PC-9 (cell line): ENCODE measurements at regions not wholly inside any gene's neighbourhood (a gene's known extent, or its start where the extent isn't known, plus 50 kb on each side); places are given as distances from the start of the nearest gene placed in this dataset.

Experiments used
- BruUV-seq: library from RNA; stranded (reverse); fragments of 400-500 nt; replicated peaks from 2 replicates; lab custom pipeline; 2021; lab: Mats Ljungman, UMichigan
- CTCF ChIA-PET: fragments of 300-600 bp; sonication (Branson Sonifier 250); formaldehyde crosslinking; loops from one replicate; lab custom pipeline; 2022; ENCODE audit warnings: antibody characterized with exemption; lab: Charles Lee
- POLR2A ChIA-PET: fragments of 300-600 bp; sonication (Branson Sonifier 250); formaldehyde crosslinking; loops from one replicate; lab custom pipeline; 2022; ENCODE audit warnings: antibody characterized with exemption; ENCODE audit not compliant: unreplicated experiment; lab: Charles Lee
- DNase-seq, 2 experiments: peaks; one replicate each; pipeline versions ENCODE4 v3.0.0 to v3.0.0-alpha.2; 2015 to 2022; ENCODE audit warnings: mixed read lengths in 1 of 2
- H2AFZ ChIP-seq: fragments of 200-600 bp; sonication (generic); 2 replicates; pipeline ENCODE4 v1.8.1; 2017; ENCODE audit warnings: antibody characterized with exemption
- H3F3A ChIP-seq: fragments of 200-600 bp; sonication (generic); 2 replicates; pipeline ENCODE4 v1.8.1; 2017; ENCODE audit warnings: antibody characterized with exemption, mild to moderate bottlenecking, low read depth; ENCODE audit not compliant: insufficient read depth
- H3K27ac ChIP-seq: fragments of 200-600 bp; sonication (generic); 2 replicates; pipeline ENCODE4 v1.6.1; 2016; ENCODE audit warnings: mixed run types
- H3K27me3 ChIP-seq: fragments of 200-600 bp; sonication (generic); 2 replicates; pipeline ENCODE4 v1.6.1; 2016; ENCODE audit warnings: low read depth, mixed run types; ENCODE audit not compliant: insufficient read depth
- H3K36me3 ChIP-seq: fragments of 200-600 bp; sonication (generic); 2 replicates; pipeline ENCODE4 v1.6.1; 2016; ENCODE audit warnings: low read depth, mixed run types
- H3K4me1 ChIP-seq: fragments of 200-600 bp; sonication (generic); replicated peaks from 2 replicates; pipeline ENCODE4 v1.6.1; 2016; ENCODE audit warnings: mixed run types; ENCODE audit not compliant: insufficient read depth
- H3K4me2 ChIP-seq: fragments of 200-600 bp; sonication (generic); 2 replicates; pipeline ENCODE4 v1.6.1; 2017; ENCODE audit warnings: mixed run types
- H3K4me3 ChIP-seq: fragments of 200-600 bp; sonication (generic); 2 replicates; pipeline ENCODE4 v1.6.1; 2016; ENCODE audit warnings: mixed run types
- H3K79me2 ChIP-seq: fragments of 200-600 bp; sonication (generic); 2 replicates; pipeline ENCODE4 v1.6.1; 2017; ENCODE audit warnings: low read depth, mixed run types
- H3K9me2 ChIP-seq: fragments of 200-600 bp; sonication (generic); 2 replicates; pipeline ENCODE4 v1.8.1; 2017; ENCODE audit warnings: mild to moderate bottlenecking; ENCODE audit not compliant: insufficient read depth
- H3K9me3 ChIP-seq: fragments of 200-600 bp; sonication (generic); 2 replicates; pipeline ENCODE4 v1.8.1; 2016; ENCODE audit warnings: low read depth; ENCODE audit not compliant: insufficient read depth
- H4K20me1 ChIP-seq: fragments of 200-600 bp; sonication (generic); 2 replicates; pipeline ENCODE4 v1.8.1; 2017; ENCODE audit not compliant: insufficient read depth
- CTCF ChIP-seq: fragments of 200-600 bp; sonication (generic); conservative IDR thresholded peaks from 2 replicates; pipeline ENCODE4 v1.6.1; 2017; ENCODE audit warnings: mixed run types, antibody characterized with exemption, mild to moderate bottlenecking, moderate library complexity
- EZH2 ChIP-seq: fragments of 200-600 bp; sonication (generic); IDR thresholded peaks from 2 replicates; pipeline ENCODE4 v1.8.0; 2017; ENCODE audit warnings: antibody characterized with exemption, low read depth
- intact Hi-C: fragments of 100-400 bp; cut with micrococcal nuclease; formaldehyde crosslinking; loops from one replicate; pipeline ENCODE4 v1.10.0; 2022; ENCODE audit not compliant: unreplicated experiment

GRCh38 chr2:175234650-175235049 is 53.1 kb upstream of the ATP5MC3 start:
- Histone ChIP-seq H3K4me2 (no peak overlapping the region), H3K79me2 (no peaks in the 10 kb centered on the region), H3F3A (0 out of 2 replicates have a peak, but pooled peaks cover 3% of the 10 kb centered on the region), H4K20me1 (no peaks in the 10 kb centered on the region), H3K36me3 (no peaks in the 10 kb centered on the region), H3K4me3 (no peak overlapping the region), H3K9me2 (no peaks in the 10 kb centered on the region), H3K9me3 (no peaks in the 10 kb centered on the region), H3K4me1 (no peaks in the 10 kb centered on the region), H3K27me3 (no peaks in the 10 kb centered on the region; the same call in 1 of the 2 replicates), H3K27ac (no peak overlapping the region), H2AFZ (no peak overlapping the region)
- no peak for TF ChIP-seq CTCF
- TF ChIP-seq EZH2, result no peak
- intact Hi-C loops, result no loop called here
- no TSS peak for BruUV-seq
- no peak for DNase-seq
- ChIA-PET POLR2A (no interaction called here), CTCF (interaction anchor here (0.7 kb wide), 1 partner anchor 50 kb away, joined by 3 read pairs; no protein-coding TSS in a partner anchor)

- CTCF ChIA-PET, result no interaction called here
- Histone ChIP-seq H3K36me3 (no peaks in the 10 kb centered on the region), H3K9me2 (no peaks in the 10 kb centered on the region), H3K79me2 (no peaks in the 10 kb centered on the region), H3K4me1 (no peaks in the 10 kb centered on the region), H3K4me3 (no peak overlapping the region), H3K4me2 (no peak overlapping the region), H4K20me1 (no peaks in the 10 kb centered on the region), H3K27me3 (no peaks in the 10 kb centered on the region; the same call in 1 of the 2 replicates), H3K9me3 (no peaks in the 10 kb centered on the region), H2AFZ (no peak overlapping the region), H3K27ac (no peak overlapping the region), H3F3A (0 out of 2 replicates have a peak, but pooled peaks cover 3% of the 10 kb centered on the region)
- no peak for TF ChIP-seq CTCF
- no peak for TF ChIP-seq EZH2
- BruUV-seq, result no TSS peak
- POLR2A ChIA-PET, result no interaction called here
- no peak for DNase-seq
- intact Hi-C loops, result no loop called here
Measured at GRCh38 chr2:175234153-175234552, 52.6 kb upstream of the ATP5MC3 start.

GRCh38 chr2:175233135-175233719 is 51.7 kb upstream of the ATP5MC3 start:
- ChIA-PET CTCF (no interaction called here), POLR2A (no interaction called here)
- no peaks in the 10 kb centered on the region for H3K9me3 ChIP-seq
- H3K9me2 ChIP-seq, result no peaks in the 10 kb centered on the region
- no peaks in the 10 kb centered on the region; the same call in 1 of the 2 replicates for H3K27me3 ChIP-seq
- H3K36me3 ChIP-seq, result no peaks in the 10 kb centered on the region
- H2AFZ ChIP-seq, result no peak overlapping the region
- no peaks in the 10 kb centered on the region for H4K20me1 ChIP-seq
- H3K4me1 ChIP-seq, result no peaks in the 10 kb centered on the region
- H3K27ac ChIP-seq, result no peak overlapping the region
- DNase-seq, result peak in 1 of 2 experiments; percentile 57
- no peaks in the 10 kb centered on the region for H3K79me2 ChIP-seq
- no peak for TF ChIP-seq EZH2
- TF ChIP-seq CTCF, result no peak
- H3K4me2 ChIP-seq, result no peak overlapping the region
- intact Hi-C loops, result no loop called here
- no peak overlapping the region for H3K4me3 ChIP-seq
- H3F3A ChIP-seq, result 0 out of 2 replicates have a peak, but pooled peaks cover 3% of the 10 kb centered on the region
- BruUV-seq, result no TSS peak
